ENCODE measurements at regions not wholly inside any gene's neighbourhood (a gene's known extent, or its start where the extent isn't known, plus 50 kb on each side); places are given as distances from the start of the nearest gene placed in this dataset.

DNA sequence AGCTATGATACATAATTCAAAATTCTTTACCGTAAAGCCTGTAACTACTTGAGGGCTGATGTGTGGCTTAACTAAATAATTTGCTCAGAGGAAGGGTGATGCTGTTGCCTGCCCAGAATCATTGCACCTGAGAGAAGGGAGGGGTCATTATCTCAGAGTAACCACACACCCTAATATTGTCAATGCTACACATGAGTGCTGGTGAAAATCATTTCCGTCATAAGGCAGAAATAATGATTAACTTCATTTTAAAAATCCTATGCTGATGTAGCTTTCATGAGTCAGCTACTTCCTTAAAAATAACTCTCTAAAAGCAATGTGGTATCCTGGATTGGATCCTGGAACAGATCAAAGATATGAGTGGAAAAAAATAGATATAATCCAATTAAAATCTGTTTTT lies 146.4 kb upstream of the FAM83B start:
- intact Hi-C loops (cut with DNase I): no loop called here
- DNase-seq (no peak), ATAC-seq (no peak)

GRCh38 chr6:54702772-54703171 lies 143.8 kb upstream of the FAM83B start:
- ATAC-seq: no peak
- intact Hi-C loops (cut with DNase I): no loop called here
- DNase-seq: no peak

GRCh38 chr6:54706391-54706790 lies 140.2 kb upstream of the FAM83B start:
- intact Hi-C loops (cut with DNase I): no loop called here
- DNase-seq (no peak), ATAC-seq (no peak)

- intact Hi-C loops (cut with DNase I): no loop called here
- ATAC-seq (no peak), DNase-seq (no peak)
These were observed 139.5 kb upstream of the FAM83B start for GRCh38 chr6:54706844-54707605.

- no peak for DNase-seq
- intact Hi-C loops (cut with DNase I): loop anchor here in 1 of 2 donors (10.0 kb wide), 2 partner anchors 134 to 1244 kb away; partner anchors contain the start of gene FAM83B
- ATAC-seq: peak; percentile 22 to 50
These were observed 136.1 kb upstream of the FAM83B start for GRCh38 chr6:54710456-54710855.

- DNase-seq (no peak), ATAC-seq (no peak)
- intact Hi-C loops (cut with DNase I): loop anchor here in 1 of 2 donors (5.0 to 10.0 kb wide), 3 partner anchors 129 to 1239 kb away; partner anchors contain the start of gene FAM83B
These were observed 130.6 kb upstream of the FAM83B start for GRCh38 chr6:54716010-54716409.

GRCh38 chr6:54716877-54717276 lies 129.7 kb upstream of the FAM83B start:
- ATAC-seq: no peak
- no peak for DNase-seq
- intact Hi-C loops (cut with DNase I): loop anchor here in 1 of 2 donors (5.0 to 10.0 kb wide), 3 partner anchors 128 to 1238 kb away; partner anchors contain the start of gene FAM83B

GRCh38 chr6:54717849-54718455 lies 128.6 kb upstream of the FAM83B start:
- DNase-seq (peak; percentile 26), ATAC-seq (peak in 1 of 2 donors; percentile 49)
- intact Hi-C loops (cut with DNase I): loop anchor here in 1 of 2 donors (5.0 to 10.0 kb wide), 3 partner anchors 127 to 1237 kb away; partner anchors contain the start of gene FAM83B

DNA sequence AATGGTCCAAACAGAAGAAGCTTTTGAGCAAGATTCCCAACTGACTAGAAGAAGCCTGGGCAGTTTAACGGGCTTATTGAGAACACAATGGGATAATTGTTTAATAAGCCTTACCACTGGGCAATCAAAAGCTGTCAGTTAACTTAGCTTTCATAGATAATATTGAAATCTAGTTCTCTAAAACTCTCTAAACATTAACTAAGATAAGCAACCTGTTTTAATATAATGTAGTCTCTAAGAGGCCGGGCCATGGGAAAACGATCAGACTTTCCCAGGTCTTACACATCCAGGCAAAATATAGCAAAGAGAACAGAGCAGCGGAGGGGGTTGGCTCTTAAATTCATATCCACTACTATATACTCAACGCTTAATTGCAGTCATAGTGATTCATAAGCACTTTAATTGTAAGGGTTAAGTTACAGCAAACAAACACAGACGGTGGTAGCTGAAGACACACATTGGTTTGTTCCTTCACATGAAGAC lies 128.0 kb upstream of the FAM83B start:
- ATAC-seq (no peak), DNase-seq (no peak)
- intact Hi-C loops (cut with DNase I): loop anchor here in 1 of 2 donors (5.0 to 10.0 kb wide), 3 partner anchors 126 to 1236 kb away; partner anchors contain the start of gene FAM83B

GRCh38 chr6:54719131-54719530 lies 127.4 kb upstream of the FAM83B start:
- DNase-seq (no peak), ATAC-seq (no peak)
- intact Hi-C loops (cut with DNase I): loop anchor here in 1 of 2 donors (5.0 to 10.0 kb wide), 3 partner anchors 126 to 1236 kb away; partner anchors contain the start of gene FAM83B

DNA sequence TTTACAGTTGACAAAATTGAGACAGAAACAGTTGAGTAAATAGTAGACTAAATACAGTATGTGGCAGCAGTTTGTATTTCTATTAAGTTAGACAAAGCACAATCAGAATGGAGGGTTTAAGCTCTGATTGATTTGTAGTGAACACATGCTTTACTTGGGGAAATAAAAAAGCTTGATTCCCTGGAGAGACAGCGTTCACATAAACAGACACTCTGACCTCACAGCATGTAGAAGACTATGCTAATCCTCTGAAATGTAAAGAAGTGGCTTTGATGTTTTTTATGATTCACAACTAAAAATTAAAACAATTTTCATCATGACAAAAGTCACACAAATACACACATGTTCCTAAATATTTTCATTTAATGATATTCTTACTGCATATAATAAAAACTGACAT lies 126.9 kb upstream of the FAM83B start:
- intact Hi-C loops (cut with DNase I): loop anchor here in 1 of 2 donors (5.0 to 10.0 kb wide), 3 partner anchors 125 to 1235 kb away; partner anchors contain the start of gene FAM83B
- DNase-seq: no peak

DNA sequence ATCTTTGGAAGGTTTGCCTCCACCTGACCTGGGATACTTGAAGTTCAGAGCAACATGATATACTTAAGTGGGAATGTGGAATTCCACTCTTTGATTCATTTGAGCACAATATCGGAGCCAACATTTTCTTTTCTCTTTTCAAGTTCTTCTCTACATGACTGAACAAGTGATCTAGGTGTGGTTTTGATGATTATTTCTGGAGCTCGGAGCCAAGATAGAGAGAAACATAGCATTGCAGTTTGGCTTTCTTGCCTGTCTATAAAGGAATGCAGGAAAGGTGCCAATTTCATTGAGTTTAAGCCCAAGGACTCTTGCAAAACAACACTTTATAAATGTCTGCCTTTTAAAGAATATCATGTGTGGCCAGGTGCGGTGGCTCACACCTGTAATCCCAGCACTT lies 124.2 kb upstream of the FAM83B start:
- intact Hi-C loops (cut with DNase I): no loop called here
- DNase-seq: no peak

More for the DNA sequence above, 126.9 kb upstream of the FAM83B start:
- no peak for ATAC-seq

DNA sequence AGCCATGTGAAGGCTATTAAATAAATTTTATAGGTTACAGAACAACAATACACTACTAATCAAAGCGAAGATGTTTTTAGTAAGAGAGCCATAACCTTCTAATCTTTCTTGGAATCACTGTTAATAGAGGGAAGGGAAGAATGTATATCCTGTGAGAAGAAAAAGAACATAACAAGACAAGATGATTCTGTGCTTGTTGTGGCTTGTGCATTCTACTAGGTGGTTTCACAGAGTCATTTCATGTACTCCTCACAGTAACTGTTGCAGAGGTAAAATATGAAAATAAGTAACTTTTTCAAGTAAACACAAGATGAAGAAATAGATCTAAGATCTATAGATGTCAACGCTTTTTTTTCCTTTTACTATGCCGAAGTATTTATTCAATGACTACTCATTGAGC lies 116.9 kb upstream of the FAM83B start:
- ATAC-seq: no peak
- intact Hi-C loops (cut with DNase I): no loop called here
- no peak for DNase-seq

More for the DNA sequence above, 124.2 kb upstream of the FAM83B start:
- ATAC-seq: peak in 1 of 2 donors; percentile 54

DNA sequence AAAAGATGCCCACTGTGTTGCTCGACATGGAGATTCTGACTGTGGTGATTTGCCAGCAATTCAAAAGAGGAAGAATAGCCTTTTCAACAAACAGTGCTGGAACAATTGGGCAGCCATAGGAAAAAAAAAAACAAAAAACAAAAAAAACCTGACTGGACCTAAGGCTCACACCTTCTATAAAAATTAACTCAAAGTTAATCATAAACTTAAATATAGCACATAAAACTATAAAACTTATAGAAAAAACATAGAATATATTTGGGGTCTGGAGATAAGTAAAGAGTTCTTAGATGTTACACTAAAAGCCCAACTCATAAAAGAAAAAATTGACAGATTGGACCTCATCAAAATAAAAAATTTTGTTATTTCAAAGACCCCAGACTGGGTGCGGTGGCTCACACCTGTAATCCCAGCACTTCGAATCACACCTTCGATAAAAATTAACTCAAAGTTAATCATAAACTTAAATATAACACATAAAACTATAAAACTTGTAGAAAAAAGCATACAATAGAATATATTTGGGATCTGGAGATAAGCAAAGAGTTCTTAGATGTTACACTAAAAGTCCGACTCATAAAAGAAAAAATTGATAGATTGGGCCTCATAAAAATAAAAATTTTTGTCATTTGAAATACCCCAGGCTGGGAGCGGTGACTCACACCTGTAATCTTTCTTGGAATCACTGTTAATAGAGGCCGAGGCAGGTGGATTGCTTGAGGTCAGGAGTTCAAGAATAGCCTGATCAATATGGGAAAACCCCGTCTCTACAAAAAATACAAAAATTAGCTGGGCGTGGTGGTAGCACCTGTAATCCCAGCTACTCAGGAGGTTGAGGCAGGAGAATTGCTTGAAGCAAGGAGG lies 115.6 kb upstream of the FAM83B start:
- intact Hi-C loops (cut with DNase I): no loop called here
- ATAC-seq (no peak), DNase-seq (no peak)

DNA sequence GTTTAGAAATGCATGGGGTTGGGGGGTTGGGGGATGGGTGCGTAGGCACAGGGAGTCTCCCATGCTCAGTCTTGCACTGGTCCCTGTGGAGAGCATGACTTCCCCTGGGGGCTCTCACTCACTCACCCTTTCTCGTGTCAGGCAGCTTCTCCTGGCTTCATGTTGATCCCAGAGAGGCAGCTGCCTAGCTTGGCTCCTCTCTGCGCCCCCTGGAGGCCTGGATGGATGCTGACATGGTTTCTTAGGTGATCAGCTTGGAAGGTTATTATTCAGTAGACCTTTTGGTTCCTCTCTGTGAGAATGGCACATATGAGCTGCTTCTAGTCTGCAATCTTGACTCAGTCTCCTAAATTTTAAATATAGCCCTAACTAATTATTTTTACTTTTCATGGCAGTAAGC lies 109.3 kb upstream of the FAM83B start:
- intact Hi-C loops (cut with DNase I): no loop called here
- ATAC-seq: no peak
- no peak for DNase-seq

DNA sequence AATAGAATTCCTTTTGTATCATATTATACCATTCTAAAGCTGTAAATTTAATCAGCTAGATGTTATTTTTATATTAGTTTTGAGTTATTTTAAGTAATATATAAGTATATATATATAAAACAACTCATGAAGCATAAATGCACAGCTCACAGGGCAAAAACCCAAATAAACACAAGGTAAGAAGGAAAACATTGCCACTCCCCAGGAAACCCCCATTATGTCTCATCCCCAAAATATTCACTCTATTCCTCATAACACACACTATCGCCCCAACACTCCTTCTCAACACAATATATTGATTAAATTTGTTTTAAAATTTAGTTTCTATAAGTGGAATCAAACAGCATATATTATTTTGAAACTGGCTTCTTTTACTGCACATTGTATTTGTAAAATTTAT lies 98.6 kb upstream of the FAM83B start:
- no peak for ATAC-seq
- DNase-seq: no peak
- intact Hi-C loops (cut with DNase I): no loop called here

- intact Hi-C loops (cut with DNase I): no loop called here
- DNase-seq: no peak
- no peak for ATAC-seq
These were observed 92.2 kb upstream of the FAM83B start for GRCh38 chr6:54754406-54754805.

DNA sequence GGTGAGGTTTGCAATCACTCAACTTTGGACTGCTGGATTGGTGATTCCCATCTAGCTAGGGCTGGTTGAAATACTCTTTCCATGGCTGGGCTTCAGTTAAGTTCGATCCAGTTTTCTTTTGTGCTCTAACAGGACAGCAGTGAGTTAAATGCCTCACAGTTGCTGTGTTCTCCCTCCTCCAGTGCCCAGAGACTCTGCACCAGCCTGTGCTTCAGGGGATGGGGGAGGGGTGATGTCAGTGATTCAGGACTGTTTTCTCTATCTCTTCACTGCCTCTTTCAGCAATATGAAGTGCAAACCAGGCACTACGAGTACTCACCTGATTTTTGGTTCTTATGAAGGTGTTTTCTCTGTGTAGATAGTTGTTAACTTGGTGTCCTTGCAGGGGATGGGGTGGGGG lies 88.2 kb upstream of the FAM83B start:
- intact Hi-C loops (cut with DNase I): no loop called here
- DNase-seq (no peak), ATAC-seq (no peak)

GRCh38 chr6:54768494-54768893 lies 78.1 kb upstream of the FAM83B start:
- intact Hi-C loops (cut with DNase I): no loop called here
- ATAC-seq (no peak), DNase-seq (no peak)
